OCI-LY1 (cell line): ENCODE measurements at regions not wholly inside any gene's neighbourhood (a gene's known extent, or its start where the extent isn't known, plus 50 kb on each side); places are given as distances from the start of the nearest gene placed in this dataset.

Experiments
- EZH2 ChIP-seq: fragments of 200-600 bp; sonication (generic), shearing (Covaris generic); IDR thresholded peaks from 2 replicates; pipeline ENCODE4 v1.8.0; 2017; ENCODE audit warnings: borderline replicate concordance, mixed run types, mild to moderate bottlenecking, antibody characterized with exemption, low read length, moderate library complexity, mixed read lengths
- TF ChIP-seq, protein P1 (sequence below): fragments of 200-600 bp; sonication (generic), shearing (Covaris generic); IDR thresholded peaks from 2 replicates; pipeline ENCODE4 v1.5.1; 2017; ENCODE audit warnings: mild to moderate bottlenecking, antibody characterized with exemption, low read length, moderate library complexity, mixed read lengths

DNA sequence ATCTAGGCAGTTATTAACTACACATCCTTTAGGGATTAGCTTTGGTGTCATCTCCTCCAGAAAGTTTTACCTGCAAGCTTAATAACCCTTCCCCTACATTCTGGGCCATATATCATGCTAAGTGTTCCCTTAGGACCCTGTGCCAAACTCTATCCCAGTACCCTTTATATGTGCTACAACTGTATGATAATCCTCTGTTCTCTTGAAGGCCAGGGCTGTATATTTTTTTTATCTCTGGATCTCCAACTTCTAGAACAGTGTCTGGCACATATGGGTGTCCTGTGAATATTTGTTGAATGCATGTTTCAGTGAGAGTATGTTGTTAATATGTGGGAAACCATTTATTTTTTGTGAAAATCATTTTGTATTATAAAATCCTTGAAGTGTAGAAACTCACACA, 106.7 kb downstream of the PPM1A start:
- no peak for TF ChIP-seq EZH2
- TF ChIP-seq, protein P1, sequence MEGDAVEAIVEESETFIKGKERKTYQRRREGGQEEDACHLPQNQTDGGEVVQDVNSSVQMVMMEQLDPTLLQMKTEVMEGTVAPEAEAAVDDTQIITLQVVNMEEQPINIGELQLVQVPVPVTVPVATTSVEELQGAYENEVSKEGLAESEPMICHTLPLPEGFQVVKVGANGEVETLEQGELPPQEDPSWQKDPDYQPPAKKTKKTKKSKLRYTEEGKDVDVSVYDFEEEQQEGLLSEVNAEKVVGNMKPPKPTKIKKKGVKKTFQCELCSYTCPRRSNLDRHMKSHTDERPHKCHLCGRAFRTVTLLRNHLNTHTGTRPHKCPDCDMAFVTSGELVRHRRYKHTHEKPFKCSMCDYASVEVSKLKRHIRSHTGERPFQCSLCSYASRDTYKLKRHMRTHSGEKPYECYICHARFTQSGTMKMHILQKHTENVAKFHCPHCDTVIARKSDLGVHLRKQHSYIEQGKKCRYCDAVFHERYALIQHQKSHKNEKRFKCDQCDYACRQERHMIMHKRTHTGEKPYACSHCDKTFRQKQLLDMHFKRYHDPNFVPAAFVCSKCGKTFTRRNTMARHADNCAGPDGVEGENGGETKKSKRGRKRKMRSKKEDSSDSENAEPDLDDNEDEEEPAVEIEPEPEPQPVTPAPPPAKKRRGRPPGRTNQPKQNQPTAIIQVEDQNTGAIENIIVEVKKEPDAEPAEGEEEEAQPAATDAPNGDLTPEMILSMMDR, result no peak
